ENCODE measurements at regions not wholly inside any gene's neighbourhood (a gene's known extent, or its start where the extent isn't known, plus 50 kb on each side); places are given as distances from the start of the nearest gene placed in this dataset.

GRCh38 chr5:89573345-89573744, 690.4 kb upstream of the MEF2C start:
- 92% methylated on average over 4 of the region's 4 CpGs for WGBS (ENCODE audit: low lambda C conversion rate, missing lambda C conversion rate)
- no peak for TF ChIP-seq CTCF (IDR thresholded peaks at IDR 0.05; ENCODE audit: poor library complexity)
- no peak overlapping the region for H2AFZ ChIP-seq

GRCh38 chr5:89572696-89573095, 689.7 kb upstream of the MEF2C start:
- Histone ChIP-seq H3K27ac (no peak overlapping the region), H3K9me3 (ENCODE audit: low read depth) (no peaks in the 10 kb centered on the region), H3K79me2 (no peaks in the 10 kb centered on the region), H3K9me2 (replicated peaks; ENCODE audit: insufficient read depth) (no peaks in the 10 kb centered on the region), H3K4me3 (no peak overlapping the region), H3K27me3 (no peaks in the 10 kb centered on the region), H3K36me3 (replicated peaks; ENCODE audit: insufficient read depth, low read depth) (no peaks in the 10 kb centered on the region), H3K4me2 (no peak overlapping the region), H4K20me1 (ENCODE audit: insufficient read depth, poor library complexity, severe bottlenecking) (no peaks in the 10 kb centered on the region), H3K4me1 (ENCODE audit: insufficient read depth) (no peaks in the 10 kb centered on the region), H2AFZ (no peak overlapping the region)
- WGBS (ENCODE audit: low lambda C conversion rate, missing lambda C conversion rate): 55% methylated on average over 2 of the region's 2 CpGs
- TF ChIP-seq EZH2 (IDR thresholded peaks at IDR 0.05; ENCODE audit: borderline replicate concordance): no peak
- no peak for TF ChIP-seq EZH2phosphoT487 (IDR thresholded peaks at IDR 0.05; ENCODE audit: low read depth, severe bottlenecking, unreplicated experiment)
- no peak for TF ChIP-seq CTCF (IDR thresholded peaks at IDR 0.05; ENCODE audit: poor library complexity)
- no peak for DNase-seq (ENCODE audit: low spot score)

More at GRCh38 chr5:89573345-89573744, 690.4 kb upstream of the MEF2C start:
- Histone ChIP-seq H3K9me3 (ENCODE audit: low read depth) (no peaks in the 10 kb centered on the region), H3K79me2 (no peaks in the 10 kb centered on the region), H3K9me2 (replicated peaks; ENCODE audit: insufficient read depth) (no peaks in the 10 kb centered on the region), H3K27me3 (no peaks in the 10 kb centered on the region), H3K4me2 (no peak overlapping the region), H4K20me1 (ENCODE audit: insufficient read depth, poor library complexity, severe bottlenecking) (no peaks in the 10 kb centered on the region), H3K27ac (no peak overlapping the region), H3K4me3 (no peak overlapping the region), H3K36me3 (replicated peaks; ENCODE audit: insufficient read depth, low read depth) (no peaks in the 10 kb centered on the region), H3K4me1 (ENCODE audit: insufficient read depth) (no peaks in the 10 kb centered on the region)
- DNase-seq (ENCODE audit: low spot score): no peak

- no peaks in the 10 kb centered on the region for H3K4me1 ChIP-seq (ENCODE audit: insufficient read depth)
- H3K9me3 ChIP-seq (ENCODE audit: low read depth): no peaks in the 10 kb centered on the region
- H3K4me3 ChIP-seq: no peak overlapping the region
- WGBS (ENCODE audit: low lambda C conversion rate, missing lambda C conversion rate): 77% methylated on average over 2 of the region's 2 CpGs
- H3K36me3 ChIP-seq (replicated peaks; ENCODE audit: insufficient read depth, low read depth): no peaks in the 10 kb centered on the region
- no peaks in the 10 kb centered on the region for H3K79me2 ChIP-seq
- no peaks in the 10 kb centered on the region for H3K9me2 ChIP-seq (replicated peaks; ENCODE audit: insufficient read depth)
- H3K27ac ChIP-seq: no peak overlapping the region
- no peaks in the 10 kb centered on the region for H3K27me3 ChIP-seq
- no peak overlapping the region for H3K4me2 ChIP-seq
- H2AFZ ChIP-seq: no peak overlapping the region
- TF ChIP-seq EZH2phosphoT487 (IDR thresholded peaks at IDR 0.05; ENCODE audit: low read depth, severe bottlenecking, unreplicated experiment) (no peak), EZH2 (IDR thresholded peaks at IDR 0.05; ENCODE audit: borderline replicate concordance) (no peak), CTCF (IDR thresholded peaks at IDR 0.05; ENCODE audit: poor library complexity) (no peak)
- DNase-seq (ENCODE audit: low spot score): no peak
- no peaks in the 10 kb centered on the region for H4K20me1 ChIP-seq (ENCODE audit: insufficient read depth, poor library complexity, severe bottlenecking)
These were observed 687.6 kb upstream of the MEF2C start for GRCh38 chr5:89570557-89570956.

- Histone ChIP-seq H3K4me1 (ENCODE audit: insufficient read depth) (no peaks in the 10 kb centered on the region), H3K4me3 (no peak overlapping the region), H2AFZ (no peak overlapping the region), H3K79me2 (no peaks in the 10 kb centered on the region), H3K36me3 (replicated peaks; ENCODE audit: insufficient read depth, low read depth) (no peaks in the 10 kb centered on the region), H3K9me2 (replicated peaks; ENCODE audit: insufficient read depth) (no peaks in the 10 kb centered on the region), H3K9me3 (ENCODE audit: low read depth) (no peaks in the 10 kb centered on the region), H3K27ac (no peak overlapping the region), H4K20me1 (ENCODE audit: insufficient read depth, poor library complexity, severe bottlenecking) (no peaks in the 10 kb centered on the region), H3K4me2 (no peak overlapping the region), H3K27me3 (no peaks in the 10 kb centered on the region)
- 91% methylated on average over 1 of the region's 1 CpG for WGBS (ENCODE audit: low lambda C conversion rate, missing lambda C conversion rate)
- DNase-seq (ENCODE audit: low spot score): no peak
- TF ChIP-seq EZH2phosphoT487 (IDR thresholded peaks at IDR 0.05; ENCODE audit: low read depth, severe bottlenecking, unreplicated experiment) (no peak), CTCF (IDR thresholded peaks at IDR 0.05; ENCODE audit: poor library complexity) (no peak), EZH2 (IDR thresholded peaks at IDR 0.05; ENCODE audit: borderline replicate concordance) (no peak)
These were observed 683.4 kb upstream of the MEF2C start for GRCh38 chr5:89566340-89566739.
